ENCODE measurements at regions not wholly inside any gene's neighbourhood (a gene's known extent, or its start where the extent isn't known, plus 50 kb on each side); places are given as distances from the start of the nearest gene placed in this dataset.

- 92% methylated on average over 7 of the region's 7 CpGs; no CpG with 5 or more reads in 1 of the 2 experiments for WGBS, 2 experiments (ENCODE audit: extremely low coverage in 1 of 2, insufficient coverage in 1 of 2, insufficient read length in 1 of 2, insufficient replicate concordance in 2 of 2, low coverage in 1 of 2, low lambda C conversion rate in 2 of 2, missing lambda C conversion rate in 1 of 2)
- Histone ChIP-seq H3K9ac (replicated peaks in 1 of 4; ENCODE audit: extremely low read depth in 1 of 4, low read depth in 3 of 4, low read length in 3 of 4) (no peak overlapping the region), H2BK12ac (ENCODE audit: low read depth, low read length) (no peak overlapping the region), H3K56ac (replicated peaks; ENCODE audit: insufficient read length, low read depth, low read length) (no peak overlapping the region), H2AK5ac (ENCODE audit: low read depth, low read length) (no peak overlapping the region), H2BK5ac (ENCODE audit: low read depth, low read length) (no peak overlapping the region), H3K79me2 (ENCODE audit: control insufficient read depth in 1 of 2, insufficient read depth in 2 of 2, low read length in 2 of 2) (no peaks in the 10 kb centered on the region), H3K4ac (replicated peaks; ENCODE audit: insufficient read length, low read depth, low read length) (no peak overlapping the region), H4K8ac (ENCODE audit: extremely low read depth, insufficient read depth, low read length) (no peak overlapping the region), H4K91ac (replicated peaks; ENCODE audit: insufficient read length, low read length) (no peak overlapping the region), H3K79me1 (ENCODE audit: low read depth, low read length) (no peaks in the 10 kb centered on the region), H3K23me2 (ENCODE audit: low read depth, low read length) (no peaks in the 10 kb centered on the region), H2BK15ac (ENCODE audit: low read length) (no peak overlapping the region), H3K14ac (ENCODE audit: insufficient read length) (no peak overlapping the region), H2BK120ac (replicated peaks; ENCODE audit: low read depth, low read length) (no peak overlapping the region), H2AFZ (ENCODE audit: low read length) (no peak overlapping the region), H4K20me1 (replicated peaks in 1 of 2; ENCODE audit: control insufficient read depth in 1 of 2, insufficient read depth in 2 of 2, low read length in 2 of 2) (no peaks in the 10 kb centered on the region), H3K36me3 (ENCODE audit: control insufficient read depth in 2 of 4, insufficient read depth in 4 of 4, low read length in 3 of 4) (no peaks in the 10 kb centered on the region), H3K4me3 (ENCODE audit: extremely low read depth in 1 of 4, insufficient read depth in 2 of 4, low read depth in 3 of 4, low read length in 4 of 4) (no peak overlapping the region), H3K18ac (ENCODE audit: extremely low read depth, low read length) (no peak overlapping the region), H3K27ac (ENCODE audit: low read depth, low read length) (no peak overlapping the region), H4K5ac (ENCODE audit: insufficient read length, low read depth, low read length) (no peak overlapping the region), H3K27me3 (replicated peaks in 1 of 4; ENCODE audit: control insufficient read depth in 3 of 4, extremely low read depth in 1 of 4, insufficient read depth in 3 of 4, low read length in 3 of 4) (no peaks in the 10 kb centered on the region), H3K9me3 (ENCODE audit: insufficient read depth in 2 of 2, low read depth in 1 of 2, low read length in 1 of 2) (no peaks in the 10 kb centered on the region), H3K4me1 (replicated peaks in 1 of 4; ENCODE audit: control insufficient read depth in 3 of 4, insufficient read depth in 4 of 4, low read length in 3 of 4) (no peaks in the 10 kb centered on the region), H2BK20ac (ENCODE audit: low read length) (no peak overlapping the region), H3K4me2 (ENCODE audit: insufficient read depth in 1 of 2, low read depth in 2 of 2, low read length in 2 of 2) (no peak overlapping the region), H3K23ac (ENCODE audit: insufficient read length) (no peak overlapping the region)
- DNase-seq (ENCODE audit: low read depth in 1 of 2, low spot score in 2 of 2), result no peak
- TF ChIP-seq SIN3A (conservative IDR thresholded peaks at IDR 0.05 in 1 of 2, IDR thresholded peaks at IDR 0.05 in 1 of 2; ENCODE audit: low read depth in 1 of 2, low read length in 2 of 2), result no peak
- TF ChIP-seq KDM1A (IDR thresholded peaks at IDR 0.05; ENCODE audit: borderline replicate concordance, low read length), result no peak
- no peak for TF ChIP-seq SP4 (IDR thresholded peaks at IDR 0.05; ENCODE audit: low read length)
- no peak for TF ChIP-seq SP1 (IDR thresholded peaks at IDR 0.05; ENCODE audit: low read depth, low read length)
- no peak for FAIRE-seq
- ChIA-PET POLR2A (ENCODE audit: partially characterized antibody) (no interaction called here), CTCF (ENCODE audit: partially characterized antibody) (no interaction called here)
Measured at GRCh38 chr16:66032841-66033240, 333.6 kb upstream of the CDH5 start.

Measured in H1 (cell line).